ENCODE measurements at regions not wholly inside any gene's neighbourhood (a gene's known extent, or its start where the extent isn't known, plus 50 kb on each side); places are given as distances from the start of the nearest gene placed in this dataset.

DNA sequence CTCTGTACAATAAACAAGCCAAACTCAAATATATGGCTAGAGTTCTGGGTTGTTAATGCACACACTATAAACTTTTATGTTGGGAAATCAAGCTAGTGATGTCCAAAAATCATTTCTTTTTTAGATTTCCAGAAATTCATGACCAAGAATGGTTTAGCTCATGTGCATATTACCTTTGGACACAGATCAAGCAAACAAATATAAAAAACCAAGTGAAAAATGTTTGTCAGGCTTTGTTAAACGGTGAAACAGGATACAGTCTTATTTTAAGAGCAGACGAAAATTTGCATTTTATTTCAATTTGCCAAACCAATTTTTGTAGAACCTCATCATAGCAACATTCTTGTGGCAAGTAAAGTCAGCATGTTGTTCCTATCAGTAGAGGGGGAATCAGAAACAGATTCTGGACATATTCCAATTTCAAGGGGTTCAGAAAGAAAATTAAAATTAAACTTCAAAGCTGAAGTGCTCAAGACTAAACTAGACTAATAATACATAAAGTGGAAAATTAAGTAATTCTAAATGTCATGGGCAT is 413.6 kb downstream of the TRIML1 start:
- H3K27ac ChIP-seq: no peak overlapping the region
- H3K36me3 ChIP-seq: no peaks in the 10 kb centered on the region
- TF ChIP-seq, protein P1, sequence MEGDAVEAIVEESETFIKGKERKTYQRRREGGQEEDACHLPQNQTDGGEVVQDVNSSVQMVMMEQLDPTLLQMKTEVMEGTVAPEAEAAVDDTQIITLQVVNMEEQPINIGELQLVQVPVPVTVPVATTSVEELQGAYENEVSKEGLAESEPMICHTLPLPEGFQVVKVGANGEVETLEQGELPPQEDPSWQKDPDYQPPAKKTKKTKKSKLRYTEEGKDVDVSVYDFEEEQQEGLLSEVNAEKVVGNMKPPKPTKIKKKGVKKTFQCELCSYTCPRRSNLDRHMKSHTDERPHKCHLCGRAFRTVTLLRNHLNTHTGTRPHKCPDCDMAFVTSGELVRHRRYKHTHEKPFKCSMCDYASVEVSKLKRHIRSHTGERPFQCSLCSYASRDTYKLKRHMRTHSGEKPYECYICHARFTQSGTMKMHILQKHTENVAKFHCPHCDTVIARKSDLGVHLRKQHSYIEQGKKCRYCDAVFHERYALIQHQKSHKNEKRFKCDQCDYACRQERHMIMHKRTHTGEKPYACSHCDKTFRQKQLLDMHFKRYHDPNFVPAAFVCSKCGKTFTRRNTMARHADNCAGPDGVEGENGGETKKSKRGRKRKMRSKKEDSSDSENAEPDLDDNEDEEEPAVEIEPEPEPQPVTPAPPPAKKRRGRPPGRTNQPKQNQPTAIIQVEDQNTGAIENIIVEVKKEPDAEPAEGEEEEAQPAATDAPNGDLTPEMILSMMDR (IDR thresholded peaks at IDR 0.05): no peak
- no peaks in the 10 kb centered on the region for H3K27me3 ChIP-seq
- intact Hi-C loops (cut with DNase I; ENCODE audit: low total_unique reads): no loop called here
- no peaks in the 10 kb centered on the region for H3K9me3 ChIP-seq
- no peak overlapping the region for H3K4me3 ChIP-seq
- H3K4me1 ChIP-seq: no peaks in the 10 kb centered on the region
- DNase-seq: no peak

DNA sequence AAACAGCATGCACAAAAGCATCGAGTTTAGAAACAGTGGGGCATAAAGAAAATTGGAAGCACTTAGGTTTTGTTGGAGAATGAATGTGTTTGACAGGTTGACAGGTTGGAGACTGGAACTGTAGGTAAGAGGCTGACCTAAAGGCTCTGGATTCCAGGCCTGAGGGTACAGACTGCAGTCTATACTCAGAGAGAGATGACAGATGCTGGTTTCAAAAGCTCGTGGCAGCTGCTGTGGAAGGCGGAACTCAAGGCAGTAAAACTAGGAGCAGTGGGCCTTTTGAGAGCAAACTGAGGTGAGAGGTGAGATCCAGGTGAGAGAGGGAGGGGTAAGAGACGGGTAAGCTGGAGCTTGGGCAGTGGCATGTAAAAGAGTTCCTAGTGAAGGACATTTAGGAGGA is 415.2 kb downstream of the TRIML1 start:
- H3K36me3 ChIP-seq: no peaks in the 10 kb centered on the region
- DNase-seq: no peak
- H3K4me1 ChIP-seq: no peaks in the 10 kb centered on the region
- no peaks in the 10 kb centered on the region for H3K9me3 ChIP-seq
- TF ChIP-seq, protein P1 (IDR thresholded peaks at IDR 0.05): no peak
- no peaks in the 10 kb centered on the region for H3K27me3 ChIP-seq
- no peak overlapping the region for H3K27ac ChIP-seq
- H3K4me3 ChIP-seq: no peak overlapping the region
- intact Hi-C loops (cut with DNase I; ENCODE audit: low total_unique reads): no loop called here

DNA sequence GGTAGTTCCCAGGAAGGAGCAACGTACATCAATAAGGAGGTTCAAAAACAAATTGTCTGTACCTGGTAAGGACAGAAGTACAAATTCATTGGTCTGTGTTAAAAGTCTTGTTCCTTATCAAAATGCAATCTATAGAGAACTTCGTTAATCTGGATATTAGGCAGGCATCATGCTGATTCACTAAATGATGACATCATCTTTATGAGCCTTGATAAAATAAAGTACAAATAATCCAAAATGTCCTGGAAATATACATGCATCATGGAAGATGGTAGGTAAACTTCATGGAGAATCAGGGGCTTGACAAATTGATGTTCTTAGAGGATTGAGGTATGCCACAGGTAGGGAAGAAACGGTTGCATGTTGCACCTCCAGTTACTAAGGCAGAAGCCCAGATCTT is 433.9 kb downstream of the TRIML1 start:
- TF ChIP-seq, protein P1 (IDR thresholded peaks at IDR 0.05): no peak
- no peak overlapping the region for H3K27ac ChIP-seq
- no peaks in the 10 kb centered on the region for H3K36me3 ChIP-seq
- no peaks in the 10 kb centered on the region for H3K9me3 ChIP-seq
- no peak for DNase-seq
- intact Hi-C loops (cut with DNase I; ENCODE audit: low total_unique reads): no loop called here
- H3K4me3 ChIP-seq: no peak overlapping the region
- no peaks in the 10 kb centered on the region for H3K27me3 ChIP-seq
- H3K4me1 ChIP-seq: no peaks in the 10 kb centered on the region

DNA sequence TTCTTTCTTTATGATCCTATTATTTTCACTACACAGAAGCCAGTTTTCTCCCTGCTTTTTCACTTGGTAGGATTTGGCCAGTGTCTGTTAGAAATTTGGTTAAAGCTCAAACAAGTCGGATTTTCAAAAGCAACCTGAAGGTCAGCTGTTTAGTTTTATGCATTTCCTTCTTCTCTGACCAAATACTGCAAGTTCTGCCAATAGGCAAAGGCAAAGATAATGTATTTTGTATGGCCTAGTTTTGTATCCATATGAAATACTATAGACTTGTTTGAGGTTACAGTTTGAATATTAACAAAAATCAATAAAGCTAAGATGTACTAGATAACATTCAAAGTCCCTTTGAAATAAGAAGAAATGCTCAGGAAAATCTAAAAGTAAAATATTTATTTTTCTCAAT is 439.4 kb downstream of the TRIML1 start:
- intact Hi-C loops (cut with DNase I; ENCODE audit: low total_unique reads): no loop called here
- H3K4me1 ChIP-seq: no peaks in the 10 kb centered on the region
- H3K9me3 ChIP-seq: no peaks in the 10 kb centered on the region
- TF ChIP-seq, protein P1 (IDR thresholded peaks at IDR 0.05): no peak
- DNase-seq: no peak
- H3K36me3 ChIP-seq: no peaks in the 10 kb centered on the region
- no peak overlapping the region for H3K27ac ChIP-seq
- H3K4me3 ChIP-seq: no peak overlapping the region
- no peaks in the 10 kb centered on the region for H3K27me3 ChIP-seq

DNA sequence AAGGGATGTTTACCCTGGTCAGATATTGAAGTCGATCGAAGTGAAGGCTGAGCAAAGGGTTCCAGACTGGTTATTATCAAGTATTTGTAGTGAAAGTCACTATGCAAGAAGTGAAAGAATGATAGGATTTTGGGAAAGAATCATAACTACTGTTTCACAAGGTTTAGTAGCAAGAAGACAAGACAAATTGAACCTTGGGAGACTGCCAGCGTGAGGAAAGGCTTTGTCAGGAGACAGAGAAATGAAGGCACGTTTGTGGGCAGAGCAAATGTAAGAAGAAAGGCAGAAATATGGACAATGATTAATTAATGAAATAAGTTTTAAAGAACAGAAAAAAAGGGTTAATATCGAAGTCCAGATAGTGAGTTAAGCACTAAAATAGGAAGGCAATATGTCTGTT is 456.8 kb downstream of the TRIML1 start:
- Histone ChIP-seq H3K27me3 (no peaks in the 10 kb centered on the region), H3K36me3 (no peaks in the 10 kb centered on the region), H3K4me1 (no peaks in the 10 kb centered on the region), H3K9me3 (no peaks in the 10 kb centered on the region), H3K4me3 (no peak overlapping the region), H3K27ac (no peak overlapping the region)
- intact Hi-C loops (cut with DNase I; ENCODE audit: low total_unique reads): no loop called here
- TF ChIP-seq, protein P1 (IDR thresholded peaks at IDR 0.05): no peak
- no peak for DNase-seq

DNA sequence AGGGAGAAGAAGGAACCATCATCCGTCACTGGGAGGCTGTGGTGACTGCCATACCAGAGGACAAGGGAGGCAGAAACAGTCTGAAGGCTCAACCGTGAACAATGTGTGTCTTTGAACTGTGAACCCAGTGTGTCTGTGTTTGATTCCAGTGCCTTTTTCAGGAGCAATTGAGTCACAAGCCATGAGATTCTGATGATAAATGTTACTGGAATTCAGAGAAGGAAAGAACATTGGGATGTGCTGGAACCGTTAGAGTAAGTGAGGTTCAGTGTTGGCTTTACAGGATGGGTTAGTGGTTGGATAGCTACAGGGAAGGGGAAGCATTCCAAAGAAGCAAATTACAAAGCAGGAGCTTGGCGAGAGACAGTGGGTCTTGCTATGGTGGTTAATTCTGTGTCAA is 464.4 kb downstream of the TRIML1 start:
- Histone ChIP-seq H3K4me1 (no peaks in the 10 kb centered on the region), H3K4me3 (no peak overlapping the region), H3K27ac (no peak overlapping the region), H3K36me3 (no peaks in the 10 kb centered on the region), H3K9me3 (no peaks in the 10 kb centered on the region), H3K27me3 (no peaks in the 10 kb centered on the region)
- intact Hi-C loops (cut with DNase I; ENCODE audit: low total_unique reads): no loop called here
- DNase-seq: no peak
- TF ChIP-seq, protein P1 (IDR thresholded peaks at IDR 0.05): no peak
